ENCODE measurements at regions not wholly inside any gene's neighbourhood (a gene's known extent, or its start where the extent isn't known, plus 50 kb on each side); places are given as distances from the start of the nearest gene placed in this dataset.
"Not testable (repeated sequence)": the region's sequence is repeated elsewhere in the genome, so short reads cannot be mapped to it uniquely, and the experiment has no call there.

GRCh38 chr2:91549316-91549715 is 2857.8 kb downstream of the RPIA start:
- not testable (repeated sequence) for TF ChIP-seq EZH2 (IDR thresholded peaks at IDR 0.05; ENCODE audit: insufficient read depth, low read length)
- TF ChIP-seq, protein P1, sequence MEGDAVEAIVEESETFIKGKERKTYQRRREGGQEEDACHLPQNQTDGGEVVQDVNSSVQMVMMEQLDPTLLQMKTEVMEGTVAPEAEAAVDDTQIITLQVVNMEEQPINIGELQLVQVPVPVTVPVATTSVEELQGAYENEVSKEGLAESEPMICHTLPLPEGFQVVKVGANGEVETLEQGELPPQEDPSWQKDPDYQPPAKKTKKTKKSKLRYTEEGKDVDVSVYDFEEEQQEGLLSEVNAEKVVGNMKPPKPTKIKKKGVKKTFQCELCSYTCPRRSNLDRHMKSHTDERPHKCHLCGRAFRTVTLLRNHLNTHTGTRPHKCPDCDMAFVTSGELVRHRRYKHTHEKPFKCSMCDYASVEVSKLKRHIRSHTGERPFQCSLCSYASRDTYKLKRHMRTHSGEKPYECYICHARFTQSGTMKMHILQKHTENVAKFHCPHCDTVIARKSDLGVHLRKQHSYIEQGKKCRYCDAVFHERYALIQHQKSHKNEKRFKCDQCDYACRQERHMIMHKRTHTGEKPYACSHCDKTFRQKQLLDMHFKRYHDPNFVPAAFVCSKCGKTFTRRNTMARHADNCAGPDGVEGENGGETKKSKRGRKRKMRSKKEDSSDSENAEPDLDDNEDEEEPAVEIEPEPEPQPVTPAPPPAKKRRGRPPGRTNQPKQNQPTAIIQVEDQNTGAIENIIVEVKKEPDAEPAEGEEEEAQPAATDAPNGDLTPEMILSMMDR (IDR thresholded peaks at IDR 0.05; ENCODE audit: insufficient read depth, low read depth, low read length), result not testable (repeated sequence)
